GM21723 (cell line): ENCODE measurements at regions not wholly inside any gene's neighbourhood (a gene's known extent, or its start where the extent isn't known, plus 50 kb on each side); places are given as distances from the start of the nearest gene placed in this dataset.
"Not testable (repeated sequence)": the region's sequence is repeated elsewhere in the genome, so short reads cannot be mapped to it uniquely, and the experiment has no call there.

Experiments used
- ATAC-seq: cut with Tn5 transposase; IDR thresholded peaks from one replicate; pipeline ENCODE4 v1.9.1; 2021; ENCODE audit warnings: mild to moderate bottlenecking, moderate library complexity; ENCODE audit not compliant: unreplicated experiment

- ATAC-seq, result no peak
These were observed 436.2 kb downstream of the BRD1 start for GRCh38 chr22:49391436-49391835.

GRCh38 chr22:49390954-49391353 lies 436.7 kb downstream of the BRD1 start:
- ATAC-seq, result no peak

GRCh38 chr22:49383909-49384308 lies 443.8 kb downstream of the BRD1 start:
- not testable (repeated sequence) for ATAC-seq

GRCh38 chr22:49382451-49382735 lies 445.3 kb downstream of the BRD1 start:
- no peak for ATAC-seq

GRCh38 chr22:49381595-49382450 lies 445.9 kb downstream of the BRD1 start:
- no peak for ATAC-seq

GRCh38 chr22:49380828-49381114 lies 446.9 kb downstream of the BRD1 start:
- no peak for ATAC-seq

GRCh38 chr22:49380095-49380827 lies 447.4 kb downstream of the BRD1 start:
- ATAC-seq, result no peak

GRCh38 chr22:49377306-49377705 lies 450.4 kb downstream of the BRD1 start:
- ATAC-seq, result no peak

- no peak for ATAC-seq
These were observed 453.9 kb downstream of the BRD1 start for GRCh38 chr22:49373801-49374226.

- no peak for ATAC-seq
These were observed 454.4 kb downstream of the BRD1 start for GRCh38 chr22:49373289-49373666.

- ATAC-seq, result no peak
These were observed 455.0 kb downstream of the BRD1 start for GRCh38 chr22:49372530-49373288.

- ATAC-seq, result no peak
These were observed 455.6 kb downstream of the BRD1 start for GRCh38 chr22:49372111-49372529.

- no peak for ATAC-seq
These were observed 456.2 kb downstream of the BRD1 start for GRCh38 chr22:49371325-49372110.

GRCh38 chr22:49370627-49371301 lies 456.9 kb downstream of the BRD1 start:
- no peak for ATAC-seq

GRCh38 chr22:49369726-49370626 lies 457.7 kb downstream of the BRD1 start:
- ATAC-seq, result no peak

- no peak for ATAC-seq
These were observed 458.5 kb downstream of the BRD1 start for GRCh38 chr22:49368976-49369725.

- no peak for ATAC-seq
These were observed 459.3 kb downstream of the BRD1 start for GRCh38 chr22:49368221-49368975.
